H1 (cell line): ENCODE measurements at regions not wholly inside any gene's neighbourhood (a gene's known extent, or its start where the extent isn't known, plus 50 kb on each side); places are given as distances from the start of the nearest gene placed in this dataset.

Experiments used
- CTCF ChIA-PET: fragments of 300-600 bp; sonication (Branson Sonifier 250); formaldehyde crosslinking; loops from one replicate; lab custom pipeline; 2021; ENCODE audit not compliant: partially characterized antibody; lab: Charles Lee
- POLR2A ChIA-PET: fragments of 300-600 bp; sonication (Branson Sonifier 250); formaldehyde crosslinking; loops from one replicate; lab custom pipeline; 2021; ENCODE audit warnings: inconsistent platforms; ENCODE audit not compliant: partially characterized antibody; lab: Charles Lee
- DNase-seq, 2 experiments: peaks; one replicate each; pipeline versions ENCODE4 v3.0.0 to v3.0.0-alpha.2; 2010 to 2022; ENCODE audit warnings: low spot score in 2 of 2, low read depth in 1 of 2, mixed read lengths in 1 of 2
- FAIRE-seq: peaks from 2 replicates; lab custom pipeline; 2011; peaks lifted over from hg19 to GRCh38; lab: Jason Lieb, UNC
- H2AFZ ChIP-seq: 2 replicates; pipeline ENCODE4 v1.8.1; 2012; ENCODE audit warnings: low read length, inconsistent platforms
- H2AK5ac ChIP-seq: 2 replicates; pipeline ENCODE4 v1.6.1; 2013; ENCODE audit warnings: low read depth, low read length
- H2BK120ac ChIP-seq: replicated peaks from 2 replicates; pipeline ENCODE3; 2013; ENCODE audit warnings: low read depth, low read length, inconsistent platforms
- H2BK12ac ChIP-seq: 2 replicates; pipeline ENCODE4 v1.6.1; 2013; ENCODE audit warnings: low read depth, low read length
- H2BK15ac ChIP-seq: 2 replicates; pipeline ENCODE4 v1.6.1; 2013; ENCODE audit warnings: low read length
- H2BK20ac ChIP-seq: 2 replicates; pipeline ENCODE4 v1.6.1; 2013; ENCODE audit warnings: low read length
- H2BK5ac ChIP-seq: 2 replicates; pipeline ENCODE4 v1.6.1; 2013; ENCODE audit warnings: low read depth, low read length
- H3K14ac ChIP-seq: 2 replicates; pipeline ENCODE4 v1.6.1; 2013; ENCODE audit warnings: inconsistent platforms; ENCODE audit not compliant: insufficient read length
- H3K18ac ChIP-seq: 2 replicates; pipeline ENCODE4 v1.6.1; 2013; ENCODE audit warnings: low read length; ENCODE audit errors: extremely low read depth
- H3K23ac ChIP-seq: 2 replicates; pipeline ENCODE4 v1.6.1; 2013; ENCODE audit warnings: inconsistent platforms; ENCODE audit not compliant: insufficient read length
- H3K23me2 ChIP-seq: 2 replicates; pipeline ENCODE4 v1.6.1; 2013; ENCODE audit warnings: low read depth, low read length
- H3K27ac ChIP-seq: 2 replicates; pipeline ENCODE4 v1.6.1; 2011; ENCODE audit warnings: low read depth, low read length, inconsistent platforms
- H3K27me3 ChIP-seq, 4 experiments: replicated peaks in 1 of 4; 1 replicate in 1 of 4; 2 replicates in 3 of 4; pipeline versions ENCODE4 v1.6.1 to v1.8.1; 2011 to 2013; ENCODE audit warnings: low read length in 3 of 4, mild to moderate bottlenecking in 3 of 4, inconsistent platforms in 2 of 4, mixed read lengths in 2 of 4, moderate library complexity in 1 of 4; ENCODE audit not compliant: control insufficient read depth in 3 of 4, insufficient read depth in 3 of 4; ENCODE audit errors: extremely low read depth in 1 of 4
- H3K36me3 ChIP-seq, 4 experiments: 2 replicates each; pipeline versions ENCODE4 v1.6.1 to v1.8.1; 2011 to 2013; ENCODE audit warnings: mild to moderate bottlenecking in 4 of 4, low read length in 3 of 4, moderate library complexity in 2 of 4, control low read depth in 1 of 4, inconsistent platforms in 1 of 4; ENCODE audit not compliant: insufficient read depth in 4 of 4, control insufficient read depth in 2 of 4
- H3K4ac ChIP-seq: replicated peaks from 2 replicates; pipeline ENCODE3; 2013; ENCODE audit warnings: low read length, low read depth, mixed read lengths, inconsistent platforms; ENCODE audit not compliant: insufficient read length
- H3K4me1 ChIP-seq, 4 experiments: replicated peaks in 1 of 4; 1 replicate in 1 of 4; 2 replicates in 3 of 4; pipeline versions ENCODE4 v1.6.1 to v1.8.1; 2011 to 2013; ENCODE audit warnings: low read length in 3 of 4, inconsistent platforms in 2 of 4, mixed read lengths in 1 of 4; ENCODE audit not compliant: insufficient read depth in 4 of 4, control insufficient read depth in 3 of 4
- H3K4me2 ChIP-seq, 2 experiments: 2 replicates each; pipeline versions ENCODE4 v1.6.1 to v1.8.1; 2011 to 2013; ENCODE audit warnings: low read depth in 2 of 2, low read length in 2 of 2, control low read depth in 1 of 2, inconsistent platforms in 1 of 2, mild to moderate bottlenecking in 1 of 2; ENCODE audit not compliant: insufficient read depth in 1 of 2
- H3K4me3 ChIP-seq, 4 experiments: fragments of 200-600, 300-600 bp in 1 of 4; sonication (generic), shearing (Covaris generic), sonication (Bioruptor Twin) in 1 of 4; 2 replicates each; pipeline versions ENCODE4 v1.5.1 to v1.8.1; 2011 to 2016; ENCODE audit warnings: low read length in 4 of 4, low read depth in 3 of 4, control low read depth in 2 of 4, inconsistent platforms in 2 of 4, mild to moderate bottlenecking in 2 of 4, mixed read lengths in 1 of 4, moderate library complexity in 1 of 4; ENCODE audit not compliant: insufficient read depth in 2 of 4; ENCODE audit errors: extremely low read depth in 1 of 4
- H3K56ac ChIP-seq: replicated peaks from 2 replicates; pipeline ENCODE3; 2013; ENCODE audit warnings: low read depth, mild to moderate bottlenecking, mixed read lengths, low read length, inconsistent platforms; ENCODE audit not compliant: insufficient read length
- H3K79me1 ChIP-seq: 2 replicates; pipeline ENCODE4 v1.6.1; 2013; ENCODE audit warnings: low read depth, low read length, control low read depth
- H3K79me2 ChIP-seq, 2 experiments: 2 replicates each; pipeline versions ENCODE4 v1.6.1 to v1.8.1; 2012 to 2013; ENCODE audit warnings: low read length in 2 of 2, mild to moderate bottlenecking in 2 of 2, inconsistent platforms in 1 of 2; ENCODE audit not compliant: insufficient read depth in 2 of 2, control insufficient read depth in 1 of 2
- H3K9ac ChIP-seq, 4 experiments: replicated peaks in 1 of 4; 1 replicate in 1 of 4; 2 replicates in 3 of 4; pipeline versions ENCODE4 v1.6.1 to v1.8.1; 2011 to 2013; ENCODE audit warnings: low read depth in 3 of 4, low read length in 3 of 4, control low read depth in 2 of 4, mild to moderate bottlenecking in 2 of 4, moderate library complexity in 2 of 4, inconsistent platforms in 1 of 4; ENCODE audit errors: extremely low read depth in 1 of 4
- H3K9me3 ChIP-seq, 2 experiments: 2 replicates each; pipeline versions ENCODE4 v1.6.1 to v1.8.1; 2012 to 2013; ENCODE audit warnings: mild to moderate bottlenecking in 2 of 2, moderate library complexity in 2 of 2, control low read depth in 1 of 2, inconsistent platforms in 1 of 2, low read depth in 1 of 2, low read length in 1 of 2, mixed read lengths in 1 of 2; ENCODE audit not compliant: insufficient read depth in 2 of 2
- H4K20me1 ChIP-seq, 2 experiments: replicated peaks in 1 of 2; 2 replicates each; pipeline versions ENCODE3 to v1.8.1; 2011 to 2013; ENCODE audit warnings: inconsistent platforms in 2 of 2, low read length in 2 of 2, mild to moderate bottlenecking in 1 of 2; ENCODE audit not compliant: insufficient read depth in 2 of 2, control insufficient read depth in 1 of 2
- H4K5ac ChIP-seq: 2 replicates; pipeline ENCODE4 v1.6.1; 2013; ENCODE audit warnings: low read length, low read depth, mixed read lengths, inconsistent platforms; ENCODE audit not compliant: insufficient read length
- H4K8ac ChIP-seq: 2 replicates; pipeline ENCODE4 v1.8.0; 2013; ENCODE audit warnings: mild to moderate bottlenecking, moderate library complexity, low read length, inconsistent platforms; ENCODE audit not compliant: insufficient read depth; ENCODE audit errors: extremely low read depth
- H4K91ac ChIP-seq: replicated peaks from 2 replicates; pipeline ENCODE3; 2013; ENCODE audit warnings: low read length, mixed read lengths, inconsistent platforms; ENCODE audit not compliant: insufficient read length
- BACH1 ChIP-seq: IDR thresholded peaks from 2 replicates; pipeline ENCODE4 v1.6.1; 2012; ENCODE audit warnings: low read length, improper control_type of control experiment
- CBX5 ChIP-seq: fragments of 300-800, 300-1000 bp; sonication (generic); IDR thresholded peaks from 2 replicates; pipeline ENCODE4 v1.7.1; 2016; ENCODE audit warnings: antibody characterized with exemption, low read length, low read depth
- CTBP2 ChIP-seq: IDR thresholded peaks from 2 replicates; pipeline ENCODE4 v1.7.0; 2011; ENCODE audit warnings: borderline replicate concordance, mild to moderate bottlenecking, moderate library complexity, mixed read lengths, low read length; ENCODE audit not compliant: insufficient read depth, insufficient read length
- GABPA ChIP-seq: IDR thresholded peaks from 2 replicates; pipeline ENCODE4 v1.6.1; 2011; ENCODE audit warnings: mild to moderate bottlenecking, low read length, moderate library complexity, borderline replicate concordance; ENCODE audit not compliant: insufficient read depth
- GTF2F1 ChIP-seq: IDR thresholded peaks from 2 replicates; pipeline ENCODE4 v1.6.1; 2012; ENCODE audit warnings: low read depth, low read length, improper control_type of control experiment, borderline replicate concordance
- JUND ChIP-seq: IDR thresholded peaks from 2 replicates; pipeline ENCODE4 v1.6.1; 2011; ENCODE audit warnings: mild to moderate bottlenecking, improper control_type of control experiment, low read length
- RBBP5 ChIP-seq: IDR thresholded peaks from 2 replicates; pipeline ENCODE4 v1.7.1; 2012; ENCODE audit warnings: low read depth, mild to moderate bottlenecking, inconsistent platforms, low read length, moderate library complexity, borderline replicate concordance
- RFX5 ChIP-seq: IDR thresholded peaks from 2 replicates; pipeline ENCODE4 v1.6.1; 2011; ENCODE audit warnings: low read depth, low read length, improper control_type of control experiment, borderline replicate concordance
- SP1 ChIP-seq: IDR thresholded peaks from 2 replicates; pipeline ENCODE4 v1.6.1; 2011; ENCODE audit warnings: low read depth, low read length
- SP2 ChIP-seq: IDR thresholded peaks from 2 replicates; pipeline ENCODE4 v1.6.1; 2012; ENCODE audit warnings: mild to moderate bottlenecking, low read length, inconsistent platforms
- SRF ChIP-seq: IDR thresholded peaks from 2 replicates; pipeline ENCODE4 v1.6.1; 2011; ENCODE audit warnings: mild to moderate bottlenecking, low read depth, low read length, moderate library complexity
- SUZ12 ChIP-seq: fragments of 200-600 bp; sonication (generic); IDR thresholded peaks from 2 replicates; pipeline ENCODE4 v1.6.1; 2012; ENCODE audit warnings: mild to moderate bottlenecking, inconsistent platforms, low read length, moderate library complexity, mixed read lengths
- TAF7 ChIP-seq: optimal IDR thresholded peaks from 2 replicates; pipeline ENCODE3; 2011; ENCODE audit warnings: low read depth, mild to moderate bottlenecking, inconsistent platforms, low read length, moderate library complexity, borderline replicate concordance

DNA sequence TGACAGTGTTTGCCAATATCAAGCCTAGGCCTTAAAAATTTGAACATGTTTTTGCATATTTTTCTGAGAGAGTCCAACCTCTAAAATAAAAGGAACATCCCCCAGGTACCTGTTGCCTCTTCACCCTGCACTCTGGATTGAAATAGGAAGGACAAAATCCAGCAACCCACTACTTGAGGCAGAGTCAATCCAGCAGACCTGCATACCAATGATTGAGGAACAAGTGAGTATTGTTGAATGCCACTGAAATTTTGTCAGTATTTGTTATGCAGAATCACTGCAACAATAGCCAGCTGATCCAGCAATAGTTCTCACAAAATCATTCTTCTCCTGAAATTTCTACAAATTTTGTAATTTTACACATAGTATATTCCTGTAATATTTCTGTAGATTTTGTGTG is 460.6 kb upstream of the FOXG1 start:
- Histone ChIP-seq H2BK120ac (no peak overlapping the region), H3K36me3 (no peaks in the 10 kb centered on the region), H3K14ac (no peak overlapping the region), H4K8ac (no peak overlapping the region), H3K79me1 (no peaks in the 10 kb centered on the region)
- TF ChIP-seq CTBP2 (no peak), RFX5 (no peak), SP2 (no peak), RBBP5 (no peak), GTF2F1 (no peak), SUZ12 (no peak), CBX5 (no peak), TAF7 (no peak), SP1 (no peak), BACH1 (no peak), SRF (no peak), JUND (no peak), GABPA (no peak)
- TF ChIP-seq, all 59 proteins: peak for 0
- Histone ChIP-seq H3K27me3 (no peaks in the 10 kb centered on the region), H3K27ac (no peak overlapping the region), H2AK5ac (no peak overlapping the region), H3K4ac (no peak overlapping the region), H4K20me1 (no peaks in the 10 kb centered on the region), H2BK12ac (no peak overlapping the region), H3K56ac (no peak overlapping the region), H4K91ac (no peak overlapping the region), H3K23ac (no peak overlapping the region), H2AFZ (no peak overlapping the region), H3K18ac (no peak overlapping the region), H3K79me2 (no peaks in the 10 kb centered on the region), H2BK20ac (no peak overlapping the region), H3K4me1 (no peaks in the 10 kb centered on the region; a peak in 1 of 7 replicates), H3K9me3 (no peaks in the 10 kb centered on the region), H3K4me3 (no peak overlapping the region), H3K4me2 (no peak overlapping the region), H2BK5ac (no peak overlapping the region), H2BK15ac (no peak overlapping the region), H3K9ac (no peak overlapping the region), H4K5ac (no peak overlapping the region), H3K23me2 (no peaks in the 10 kb centered on the region)
- ChIA-PET CTCF (no interaction called here), POLR2A (no interaction called here)
- FAIRE-seq (no peak), DNase-seq (no peak)
